SK-N-MC (cell line): ENCODE measurements at regions not wholly inside any gene's neighbourhood (a gene's known extent, or its start where the extent isn't known, plus 50 kb on each side); places are given as distances from the start of the nearest gene placed in this dataset.

ENCODE experiments used
- EZH2 ChIP-seq: fragments of 200-600 bp; sonication (generic); IDR thresholded peaks from one replicate; pipeline ENCODE4 v1.6.1; 2017; ENCODE audit warnings: antibody characterized with exemption
- POLR2AphosphoS5 ChIP-seq: IDR thresholded peaks from 2 replicates; pipeline ENCODE4 v1.6.1; 2012; ENCODE audit warnings: mild to moderate bottlenecking, low read depth, low read length, borderline replicate concordance

DNA sequence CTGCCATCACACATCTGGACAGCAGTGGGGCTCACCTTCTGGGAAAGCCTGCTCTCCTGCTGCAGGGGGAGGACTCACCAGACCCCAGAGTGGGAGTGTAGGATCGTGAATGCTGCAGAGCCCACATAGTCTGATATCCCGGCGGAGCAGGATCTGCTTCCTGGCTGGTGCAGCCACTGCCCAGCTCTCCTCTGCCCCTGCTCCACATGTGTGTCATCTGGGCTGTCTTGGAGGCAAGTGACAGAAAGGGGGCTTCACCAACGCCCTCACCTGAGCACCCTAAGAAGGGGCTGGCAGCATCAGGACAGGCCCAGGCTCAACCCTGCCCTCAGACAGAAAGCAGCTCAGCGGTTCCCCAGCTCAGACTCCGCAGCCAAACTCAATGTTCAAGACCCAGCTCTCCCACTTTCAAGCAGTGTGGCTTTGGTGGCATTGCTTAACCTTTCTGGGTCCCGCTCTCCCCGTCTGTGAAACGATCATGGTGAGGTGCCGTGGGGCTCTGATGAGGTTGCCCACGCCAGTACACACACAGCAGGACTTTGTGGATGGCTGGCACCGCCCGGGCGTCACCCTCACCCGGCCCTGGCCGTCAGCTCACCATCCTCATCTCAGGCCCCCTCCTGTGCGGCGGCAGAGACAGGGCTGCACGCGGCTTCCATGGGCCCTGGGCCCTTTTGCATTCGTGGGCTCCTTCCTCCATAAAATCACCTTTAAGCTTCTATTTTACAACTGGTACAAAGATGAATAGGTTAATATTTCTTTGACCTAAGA is 91.0 kb upstream of the SFSWAP start:
- TF ChIP-seq POLR2AphosphoS5 = no peak
- TF ChIP-seq EZH2 = no peak
